HK-2 (cell line): ENCODE measurements at regions not wholly inside any gene's neighbourhood (a gene's known extent, or its start where the extent isn't known, plus 50 kb on each side); places are given as distances from the start of the nearest gene placed in this dataset.

Experiments used
- DNase-seq: peaks from one replicate; pipeline ENCODE4 v3.0.0-alpha.2; 2018; ENCODE audit not compliant: unreplicated experiment

- DNase-seq = no peak
Observed at GRCh38 chr14:79965896-79966295, 245.4 kb downstream of the DIO2 start.

- DNase-seq = no peak
Observed at GRCh38 chr14:79961197-79961596, 250.1 kb downstream of the DIO2 start.

GRCh38 chr14:79960288-79960687 is 251.0 kb downstream of the DIO2 start:
- DNase-seq = no peak

- no peak for DNase-seq
Observed at GRCh38 chr14:79951572-79951971, 259.7 kb downstream of the DIO2 start.

GRCh38 chr14:79949906-79950305 is 261.4 kb downstream of the DIO2 start:
- DNase-seq = no peak

GRCh38 chr14:79947440-79948054 is 263.8 kb downstream of the DIO2 start:
- no peak for DNase-seq

GRCh38 chr14:79939235-79939634 is 272.1 kb downstream of the DIO2 start:
- no peak for DNase-seq

GRCh38 chr14:79938185-79938584 is 273.1 kb downstream of the DIO2 start:
- no peak for DNase-seq

- no peak for DNase-seq
Observed at GRCh38 chr14:79937433-79937832, 273.9 kb downstream of the DIO2 start.

GRCh38 chr14:79924551-79924950 is 286.8 kb downstream of the DIO2 start:
- DNase-seq = no peak

- no peak for DNase-seq
Observed at GRCh38 chr14:79920180-79920692, 291.1 kb downstream of the DIO2 start.
